ENCODE measurements at regions not wholly inside any gene's neighbourhood (a gene's known extent, or its start where the extent isn't known, plus 50 kb on each side); places are given as distances from the start of the nearest gene placed in this dataset.

- H4K20me1 ChIP-seq (replicated peaks in 1 of 2; ENCODE audit: control insufficient read depth in 1 of 2, insufficient read depth in 2 of 2, low read length in 2 of 2), result no peaks in the 10 kb centered on the region
- no peak overlapping the region for H3K4me3 ChIP-seq (ENCODE audit: extremely low read depth in 1 of 4, insufficient read depth in 2 of 4, low read depth in 3 of 4, low read length in 4 of 4)
- no peaks in the 10 kb centered on the region for H3K9me3 ChIP-seq (ENCODE audit: insufficient read depth in 2 of 2, low read depth in 1 of 2, low read length in 1 of 2)
- peak overlapping the region; percentile 22; the same call in 1 of the 2 replicates for H2BK15ac ChIP-seq (ENCODE audit: low read length)
- no peak overlapping the region for H3K14ac ChIP-seq (ENCODE audit: insufficient read length)
- H3K23ac ChIP-seq (ENCODE audit: insufficient read length), result no peak overlapping the region
- FAIRE-seq, result no peak
- H3K4me1 ChIP-seq (replicated peaks in 1 of 4; ENCODE audit: control insufficient read depth in 3 of 4, insufficient read depth in 4 of 4, low read length in 3 of 4), result peaks cover 0 to 2% (median 0%) of the 10 kb centered on the region in 4 experiments; a peak in 2 of 7 replicates
- H2AFZ ChIP-seq (ENCODE audit: low read length), result 0 out of 2 replicates have a peak overlapping the region, but pooled peaks have one; percentile 50
- no peak overlapping the region for H4K5ac ChIP-seq (ENCODE audit: insufficient read length, low read depth, low read length)
- H3K27me3 ChIP-seq (replicated peaks in 1 of 4; ENCODE audit: control insufficient read depth in 3 of 4, extremely low read depth in 1 of 4, insufficient read depth in 3 of 4, low read length in 3 of 4), result no peaks in the 10 kb centered on the region; a peak in 1 of 7 replicates
- H3K23me2 ChIP-seq (ENCODE audit: low read depth, low read length), result no peaks in the 10 kb centered on the region
- H3K36me3 ChIP-seq (ENCODE audit: control insufficient read depth in 2 of 4, insufficient read depth in 4 of 4, low read length in 3 of 4), result no peaks in the 10 kb centered on the region
- H2BK5ac ChIP-seq (ENCODE audit: low read depth, low read length), result peak overlapping the region; percentile 36; the same call in 1 of the 2 replicates
- 71% methylated on average over 5 of the region's 5 CpGs; no CpG with 5 or more reads in 1 of the 2 experiments for WGBS, 2 experiments (ENCODE audit: extremely low coverage in 1 of 2, insufficient coverage in 1 of 2, insufficient read length in 1 of 2, insufficient replicate concordance in 2 of 2, low coverage in 1 of 2, low lambda C conversion rate in 2 of 2, missing lambda C conversion rate in 1 of 2)
- H4K91ac ChIP-seq (replicated peaks; ENCODE audit: insufficient read length, low read length), result no peak overlapping the region
- H2BK120ac ChIP-seq (replicated peaks; ENCODE audit: low read depth, low read length), result no peak overlapping the region
- ChIA-PET POLR2A (ENCODE audit: partially characterized antibody) (no interaction called here), CTCF (ENCODE audit: partially characterized antibody) (no interaction called here)
- peak overlapping the region; percentile 40; the same call in 1 of the 2 replicates for H2AK5ac ChIP-seq (ENCODE audit: low read depth, low read length)
- 0 out of 2 replicates have a peak overlapping the region, but pooled peaks have one; percentile 61 for H2BK12ac ChIP-seq (ENCODE audit: low read depth, low read length)
- H3K4me2 ChIP-seq (ENCODE audit: insufficient read depth in 1 of 2, low read depth in 2 of 2, low read length in 2 of 2), result no peak overlapping the region
- H3K4ac ChIP-seq (replicated peaks; ENCODE audit: insufficient read length, low read depth, low read length), result no peak overlapping the region
- H3K18ac ChIP-seq (ENCODE audit: extremely low read depth, low read length), result 0 out of 2 replicates have a peak overlapping the region, but pooled peaks have one; percentile 40
- no peak overlapping the region for H3K9ac ChIP-seq (replicated peaks in 1 of 4; ENCODE audit: extremely low read depth in 1 of 4, low read depth in 3 of 4, low read length in 3 of 4)
- peak in 1 of 2 experiments; percentile 5 for DNase-seq (ENCODE audit: low read depth in 1 of 2, low spot score in 2 of 2)
- no peak overlapping the region for H3K27ac ChIP-seq (ENCODE audit: low read depth, low read length)
- H3K56ac ChIP-seq (replicated peaks; ENCODE audit: insufficient read length, low read depth, low read length), result no peak overlapping the region
- 0 out of 2 replicates have a peak overlapping the region, but pooled peaks have one; percentile 64 for H2BK20ac ChIP-seq (ENCODE audit: low read length)
- H3K79me2 ChIP-seq (ENCODE audit: control insufficient read depth in 1 of 2, insufficient read depth in 2 of 2, low read length in 2 of 2), result no peaks in the 10 kb centered on the region
- no peaks in the 10 kb centered on the region for H3K79me1 ChIP-seq (ENCODE audit: low read depth, low read length)
- H4K8ac ChIP-seq (ENCODE audit: extremely low read depth, insufficient read depth, low read length), result no peak overlapping the region
- no peak for TF ChIP-seq KDM4A (IDR thresholded peaks at IDR 0.05; ENCODE audit: low read depth, low read length, severe bottlenecking)
- no peak for TF ChIP-seq POLR2A (IDR thresholded peaks at IDR 0.05; ENCODE audit: control extremely low read depth in 1 of 2, low read depth in 2 of 2, low read length in 2 of 2)
- no peak for TF ChIP-seq E2F6 (IDR thresholded peaks at IDR 0.05)
- no peak for TF ChIP-seq JUND (IDR thresholded peaks at IDR 0.05; ENCODE audit: low read length)
- no peak for TF ChIP-seq SP1 (IDR thresholded peaks at IDR 0.05; ENCODE audit: low read depth, low read length)
- TF ChIP-seq POU5F1 (IDR thresholded peaks at IDR 0.05; ENCODE audit: low read depth, low read length), result no peak
Observed at GRCh38 chr19:31772915-31773314, 423.7 kb upstream of the TSHZ3 start.
